ENCODE measurements at regions not wholly inside any gene's neighbourhood (a gene's known extent, or its start where the extent isn't known, plus 50 kb on each side); places are given as distances from the start of the nearest gene placed in this dataset.

DNA sequence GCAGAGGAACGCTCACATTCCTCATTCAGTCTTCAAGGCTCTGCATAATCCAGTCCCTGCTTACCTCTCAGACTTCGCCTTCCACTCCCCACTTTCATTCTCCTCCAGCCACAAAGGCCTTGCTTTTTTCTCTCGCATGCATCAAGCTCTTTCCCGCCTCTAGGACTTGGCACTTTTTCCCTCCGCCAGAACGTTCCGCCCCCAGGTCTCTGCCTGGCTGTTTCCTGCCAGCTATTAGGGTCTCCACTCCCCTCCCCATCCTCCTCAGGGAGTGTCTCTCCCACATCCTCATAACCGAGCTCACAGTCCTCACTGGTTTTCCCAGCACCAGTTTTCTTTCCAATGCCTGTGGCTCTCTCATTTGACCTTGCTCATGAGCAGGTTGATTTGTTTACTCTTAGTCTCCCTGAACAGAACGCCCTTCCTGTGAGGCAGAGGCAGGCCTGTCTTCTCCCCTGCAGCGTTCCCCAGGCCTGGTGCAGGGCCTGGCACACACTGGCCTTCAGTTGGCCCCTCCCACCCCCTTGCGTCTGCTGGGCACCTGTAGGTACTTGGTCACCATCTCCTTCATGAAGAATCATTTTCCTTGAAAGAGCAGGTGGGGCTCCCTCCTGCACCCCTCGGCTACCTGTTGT, 75.2 kb downstream of the RTL6 start:
- TF ChIP-seq, protein P1, sequence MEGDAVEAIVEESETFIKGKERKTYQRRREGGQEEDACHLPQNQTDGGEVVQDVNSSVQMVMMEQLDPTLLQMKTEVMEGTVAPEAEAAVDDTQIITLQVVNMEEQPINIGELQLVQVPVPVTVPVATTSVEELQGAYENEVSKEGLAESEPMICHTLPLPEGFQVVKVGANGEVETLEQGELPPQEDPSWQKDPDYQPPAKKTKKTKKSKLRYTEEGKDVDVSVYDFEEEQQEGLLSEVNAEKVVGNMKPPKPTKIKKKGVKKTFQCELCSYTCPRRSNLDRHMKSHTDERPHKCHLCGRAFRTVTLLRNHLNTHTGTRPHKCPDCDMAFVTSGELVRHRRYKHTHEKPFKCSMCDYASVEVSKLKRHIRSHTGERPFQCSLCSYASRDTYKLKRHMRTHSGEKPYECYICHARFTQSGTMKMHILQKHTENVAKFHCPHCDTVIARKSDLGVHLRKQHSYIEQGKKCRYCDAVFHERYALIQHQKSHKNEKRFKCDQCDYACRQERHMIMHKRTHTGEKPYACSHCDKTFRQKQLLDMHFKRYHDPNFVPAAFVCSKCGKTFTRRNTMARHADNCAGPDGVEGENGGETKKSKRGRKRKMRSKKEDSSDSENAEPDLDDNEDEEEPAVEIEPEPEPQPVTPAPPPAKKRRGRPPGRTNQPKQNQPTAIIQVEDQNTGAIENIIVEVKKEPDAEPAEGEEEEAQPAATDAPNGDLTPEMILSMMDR (IDR thresholded peaks at IDR 0.05): no peak
- TF ChIP-seq EP300 (IDR thresholded peaks at IDR 0.05) (no peak), POLR2AphosphoS5 (IDR thresholded peaks at IDR 0.05) (no peak)

Data from gastroesophageal sphincter (tissue), 3 donors.